NT2/D1 (cell line): ENCODE measurements at regions not wholly inside any gene's neighbourhood (a gene's known extent, or its start where the extent isn't known, plus 50 kb on each side); places are given as distances from the start of the nearest gene placed in this dataset.

ENCODE experiments used
- SUZ12 ChIP-seq: IDR thresholded peaks from 2 replicates; pipeline ENCODE4 v1.6.1; 2011; ENCODE audit not compliant: insufficient read length, insufficient read depth; ENCODE audit errors: extremely low read depth
- YY1 ChIP-seq: IDR thresholded peaks from 2 replicates; pipeline ENCODE4 v1.6.1; 2011; ENCODE audit not compliant: insufficient read length, insufficient read depth
- ZNF274 ChIP-seq: IDR thresholded peaks from 2 replicates; pipeline ENCODE4 v1.6.1; 2011; ENCODE audit warnings: mild to moderate bottlenecking, low read depth, low read length

DNA sequence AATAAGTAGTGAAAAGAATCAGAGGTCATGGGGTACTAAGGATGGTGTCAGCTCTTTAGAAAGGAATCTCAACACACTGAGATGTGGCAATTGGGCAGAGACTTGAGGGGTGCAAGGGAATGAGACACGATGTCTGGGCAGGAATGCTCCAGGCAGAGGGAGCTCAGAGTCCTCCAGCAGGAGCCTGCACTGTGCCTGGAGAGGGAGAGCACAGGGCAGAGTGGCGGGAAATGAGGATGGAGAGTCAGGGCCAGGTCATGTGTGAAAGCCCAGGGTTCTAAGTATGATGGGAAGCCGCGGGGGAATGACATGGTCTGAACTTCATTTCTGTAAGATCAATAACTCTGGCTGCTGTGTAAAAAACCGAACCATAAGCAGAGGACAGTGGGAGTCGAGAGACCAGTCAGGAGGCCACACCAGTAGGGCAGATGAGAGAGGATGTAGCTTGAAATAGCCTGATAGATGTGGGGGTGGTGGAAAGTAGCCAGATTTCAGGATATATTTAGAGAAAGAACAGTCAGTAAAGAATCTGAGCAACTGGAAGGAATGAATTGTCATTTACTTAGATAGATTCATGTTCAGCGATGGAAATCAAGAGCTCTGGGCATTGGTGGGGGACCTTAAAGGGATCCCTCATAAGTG is 133.4 kb upstream of the DTNBP1 start:
- TF ChIP-seq YY1 (no peak), ZNF274 (no peak), SUZ12 (no peak)
